Body of pancreas (tissue), 4 donors: ENCODE measurements at regions not wholly inside any gene's neighbourhood (a gene's known extent, or its start where the extent isn't known, plus 50 kb on each side); places are given as distances from the start of the nearest gene placed in this dataset.

Source experiments
- ATAC-seq: fragments of 150-250 bp; one replicate; pipeline ENCODE4 v1.9.1; 2016
- DNase-seq, 4 donors: peaks; one replicate each; pipeline ENCODE4 v3.0.0-alpha.2; 2019
- H3K27ac ChIP-seq, 4 donors: fragments of 200-600 bp; sonication (generic); 1 replicate in 3 of 4; 2 replicates in 1 of 4; pipeline versions ENCODE4 v1.5.1 to v1.6.1; 2016 to 2019; ENCODE audit warnings: mild to moderate bottlenecking in 1 of 4, mixed read lengths in 1 of 4, moderate library complexity in 1 of 4
- H3K27me3 ChIP-seq, 2 donors: fragments of 200-600 bp; sonication (generic); one replicate each; pipeline ENCODE4 v1.6.0; 2016; ENCODE audit warnings: mild to moderate bottlenecking in 1 of 2
- H3K36me3 ChIP-seq, 2 donors: fragments of 200-600 bp; sonication (generic); replicated peaks in 1 of 2; 2 replicates each; pipeline ENCODE4 v1.5.1; 2016; ENCODE audit warnings: low read depth in 2 of 2; ENCODE audit not compliant: insufficient read depth in 1 of 2
- H3K4me1 ChIP-seq: fragments of 200-600 bp; sonication (generic); one replicate; pipeline ENCODE4 v1.6.0; 2016
- H3K4me3 ChIP-seq, 2 donors: fragments of 200-600 bp; sonication (generic); 1 replicate in 1 of 2; 2 replicates in 1 of 2; pipeline ENCODE4 v1.5.1; 2016 to 2019
- H3K9me3 ChIP-seq, 3 donors: fragments of 200-600 bp; sonication (generic); 1 replicate in 2 of 3; 2 replicates in 1 of 3; pipeline ENCODE4 v1.5.1; 2016
- CTCF ChIP-seq, 7 experiments: fragments of 450-650 bp in 4 of 7; fragments of 200-600 bp in 3 of 7; sonication (generic) in 3 of 7; IDR thresholded peaks; one replicate each; pipeline ENCODE4 v1.5.1; 2016 to 2019; ENCODE audit warnings: antibody characterized with exemption in 7 of 7
- POLR2A ChIP-seq, 3 donors: fragments of 450-650 bp; IDR thresholded peaks; one replicate each; pipeline ENCODE4 v1.6.1; 2016; ENCODE audit warnings: antibody characterized with exemption in 3 of 3, mild to moderate bottlenecking in 2 of 3
- WGBS, 2 donors: methylation state at CpG; one replicate each; pipeline ENCODE4 v1.1.5; 2017; 5-methylcytosine and 5-hydroxymethylcytosine counted together
- intact Hi-C: fragments of 100-400 bp; cut with DNase I; formaldehyde crosslinking; loops from one replicate; pipeline ENCODE4 v1.15.1; 2023

DNA sequence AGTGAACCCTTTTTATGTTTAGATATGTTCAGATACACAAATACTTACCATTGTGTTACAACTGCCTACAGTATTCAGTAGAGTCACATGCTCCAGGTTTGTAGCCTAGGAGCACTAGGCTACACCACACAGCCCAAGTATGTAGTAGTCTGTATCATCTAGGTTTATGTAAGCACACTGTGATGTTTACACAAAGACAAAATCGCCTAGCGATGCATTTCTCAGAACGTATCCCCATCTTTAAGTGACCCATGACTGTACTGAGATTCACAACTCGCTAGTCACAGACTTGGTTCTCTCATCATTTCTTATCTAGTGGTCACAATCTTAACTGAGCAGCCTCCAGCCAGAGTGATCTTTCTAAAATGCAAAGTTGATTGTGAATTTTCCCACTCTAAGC is 119.2 kb downstream of the RASSF10 start:
- TF ChIP-seq CTCF (IDR thresholded peaks at IDR 0.05) (no peak), POLR2A (IDR thresholded peaks at IDR 0.05) (no peak)
- H3K9me3 ChIP-seq, result no peaks in the 10 kb centered on the region
- no peak overlapping the region for H3K4me3 ChIP-seq
- H3K27me3 ChIP-seq, result no peaks in the 10 kb centered on the region
- DNase-seq (no peak), ATAC-seq (no peak)
- intact Hi-C loops, result no loop called here
- H3K27ac ChIP-seq, result no peak overlapping the region
- WGBS, 2 donors, result 91 to 93% methylated on average over 4 of the region's 4 CpGs
- no peaks in the 10 kb centered on the region for H3K36me3 ChIP-seq
- H3K4me1 ChIP-seq, result no peaks in the 10 kb centered on the region

DNA sequence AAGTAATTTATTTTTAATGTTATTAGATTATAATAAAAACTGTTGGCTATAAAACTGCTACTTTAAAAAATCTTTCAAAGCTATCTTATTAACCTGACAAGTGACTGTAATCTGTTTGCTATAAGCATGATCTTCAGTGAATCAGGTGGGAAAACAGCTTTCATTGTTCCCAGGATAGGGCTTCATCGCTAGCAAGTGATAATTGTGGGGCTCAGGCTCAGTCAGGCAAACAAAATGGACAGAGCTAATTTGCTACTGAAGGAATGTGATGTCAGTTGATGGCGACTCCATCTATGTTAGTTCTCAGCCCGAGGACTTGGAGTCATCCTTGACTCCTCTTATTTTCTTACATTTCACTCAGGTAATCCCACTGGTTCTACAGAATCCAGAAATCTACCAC is 125.0 kb downstream of the RASSF10 start:
- H3K36me3 ChIP-seq, result no peaks in the 10 kb centered on the region
- no peak for ATAC-seq
- no peaks in the 10 kb centered on the region for H3K27me3 ChIP-seq
- H3K4me1 ChIP-seq, result no peaks in the 10 kb centered on the region
- no peaks in the 10 kb centered on the region for H3K9me3 ChIP-seq
- DNase-seq, result no peak
- TF ChIP-seq POLR2A (IDR thresholded peaks at IDR 0.05) (no peak), CTCF (IDR thresholded peaks at IDR 0.05) (no peak)
- H3K27ac ChIP-seq, result no peak overlapping the region
- 61 to 71% methylated on average over 3 of the region's 3 CpGs for WGBS, 2 donors
- no peak overlapping the region for H3K4me3 ChIP-seq
- intact Hi-C loops, result no loop called here

- 87 to 90% methylated on average over 2 of the region's 2 CpGs for WGBS, 2 donors
- H3K4me1 ChIP-seq, result peaks cover 5% of the 10 kb centered on the region
- H3K27me3 ChIP-seq, result no peaks in the 10 kb centered on the region
- no peak overlapping the region for H3K4me3 ChIP-seq
- intact Hi-C loops, result no loop called here
- no peak for TF ChIP-seq CTCF (IDR thresholded peaks at IDR 0.05)
- TF ChIP-seq POLR2A (IDR thresholded peaks at IDR 0.05), result no peak
- DNase-seq (no peak), ATAC-seq (no peak)
- H3K36me3 ChIP-seq, result no peaks in the 10 kb centered on the region
- H3K9me3 ChIP-seq, result no peaks in the 10 kb centered on the region
- no peak overlapping the region for H3K27ac ChIP-seq
Observed at GRCh38 chr11:13134886-13135285, 125.8 kb downstream of the RASSF10 start.

DNA sequence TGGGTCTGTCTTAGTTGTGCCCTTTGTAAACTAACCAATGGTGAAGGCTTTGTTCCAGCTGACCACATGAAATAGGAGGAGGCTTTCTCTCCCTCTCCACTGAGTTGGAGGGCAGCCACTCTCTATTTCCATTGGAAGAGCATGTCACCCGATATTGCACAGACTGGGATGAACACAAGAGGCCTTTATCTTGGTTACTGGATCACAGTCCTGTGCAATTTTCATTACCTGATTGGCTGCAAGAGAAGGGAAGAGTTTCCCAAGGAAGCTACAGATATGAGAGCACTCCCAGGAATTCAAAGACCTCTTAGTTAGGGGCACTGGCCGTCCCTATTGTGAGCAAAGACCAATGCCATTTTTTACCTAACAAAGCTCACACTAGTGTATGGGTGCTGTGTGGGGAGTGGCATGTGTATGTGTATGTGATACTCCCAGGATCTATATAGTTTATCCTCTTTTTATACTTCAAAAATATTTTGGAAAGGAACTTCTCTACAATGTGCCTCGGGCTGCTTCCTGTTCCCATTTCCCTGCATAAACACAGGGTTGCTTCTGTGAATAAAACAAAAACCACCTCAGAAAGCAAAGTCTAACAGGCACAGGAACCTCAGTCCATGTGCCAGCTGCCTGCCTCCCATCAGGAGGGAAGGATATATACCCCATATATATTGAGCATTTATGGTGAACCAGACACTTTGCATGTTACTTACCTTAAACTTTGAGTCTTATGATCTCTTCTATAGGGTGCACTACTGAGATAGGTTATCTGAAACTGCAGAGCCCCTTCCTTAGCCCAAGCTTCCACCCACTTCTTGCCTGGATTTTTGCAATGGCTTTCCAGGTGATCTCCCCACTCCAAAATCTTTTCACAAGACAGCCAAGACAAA is 126.5 kb downstream of the RASSF10 start:
- 59 to 74% methylated on average over 3 of the region's 3 CpGs for WGBS, 2 donors
- peaks cover 12% of the 10 kb centered on the region for H3K4me1 ChIP-seq
- no peaks in the 10 kb centered on the region for H3K27me3 ChIP-seq
- intact Hi-C loops, result no loop called here
- DNase-seq (no peak), ATAC-seq (no peak)
- no peak overlapping the region for H3K27ac ChIP-seq
- H3K9me3 ChIP-seq, result no peaks in the 10 kb centered on the region
- TF ChIP-seq POLR2A (IDR thresholded peaks at IDR 0.05) (no peak), CTCF (IDR thresholded peaks at IDR 0.05) (no peak)
- no peaks in the 10 kb centered on the region for H3K36me3 ChIP-seq
- H3K4me3 ChIP-seq, result no peak overlapping the region

DNA sequence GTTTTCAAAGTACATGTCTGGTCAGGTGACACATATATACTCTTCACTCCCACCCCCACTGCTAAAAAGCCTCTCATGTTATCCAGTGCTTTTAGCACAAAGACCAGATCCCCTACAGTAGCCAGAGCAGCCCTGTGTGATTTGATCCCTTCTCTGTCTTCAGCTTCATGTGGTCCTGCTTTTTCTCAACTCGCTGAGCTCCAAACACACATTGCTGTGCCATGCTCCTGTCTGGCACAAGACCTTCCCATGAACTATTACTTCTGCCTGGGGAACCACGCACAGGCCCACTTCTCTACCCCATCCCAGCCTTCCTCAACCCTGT is 127.1 kb downstream of the RASSF10 start:
- no peaks in the 10 kb centered on the region for H3K9me3 ChIP-seq
- H3K4me1 ChIP-seq, result peaks cover 18% of the 10 kb centered on the region
- no peaks in the 10 kb centered on the region for H3K27me3 ChIP-seq
- TF ChIP-seq POLR2A (IDR thresholded peaks at IDR 0.05) (no peak), CTCF (IDR thresholded peaks at IDR 0.05) (no peak)
- H3K4me3 ChIP-seq, result no peak overlapping the region
- no peaks in the 10 kb centered on the region for H3K36me3 ChIP-seq
- intact Hi-C loops, result no loop called here
- ATAC-seq, result no peak
- no peak overlapping the region for H3K27ac ChIP-seq
- no peak for DNase-seq
- WGBS, 2 donors, result 50 to 69% methylated on average over 2 of the region's 2 CpGs
